WTC11 (cell line): ENCODE measurements at regions not wholly inside any gene's neighbourhood (a gene's known extent, or its start where the extent isn't known, plus 50 kb on each side); places are given as distances from the start of the nearest gene placed in this dataset.

Source experiments
- ATAC-seq: fragments of 200-7000 bp; cut with Tn5 transposase; 2 replicates; pipeline ENCODE4 v1.10.0; 2021; ENCODE audit warnings: mild to moderate bottlenecking, moderate library complexity
- CTCF ChIA-PET: fragments of 300-600 bp; sonication (Branson Sonifier 250); formaldehyde crosslinking; loops from one replicate; lab custom pipeline; 2021; ENCODE audit warnings: antibody characterized with exemption; lab: Charles Lee
- POLR2A ChIA-PET: fragments of 350-600 bp; sonication (Branson Sonifier 250); formaldehyde crosslinking; loops from one replicate; lab custom pipeline; 2021; ENCODE audit warnings: antibody characterized with exemption; lab: Charles Lee
- DNase-seq: peaks from one replicate; pipeline ENCODE4 v3.0.0; 2021; ENCODE audit warnings: low spot score
- H3K27ac Mint-ChIP-seq: 2 replicates; pipeline ENCODE4 v1.8.0; 2021; ENCODE audit warnings: mixed read lengths
- H3K27me3 Mint-ChIP-seq: 2 replicates; pipeline ENCODE4 v1.8.0; 2021; ENCODE audit warnings: low read depth, mild to moderate bottlenecking, moderate library complexity, mixed read lengths
- H3K36me3 Mint-ChIP-seq: 2 replicates; pipeline ENCODE4 v1.8.0; 2021; ENCODE audit warnings: mixed read lengths
- H3K4me1 Mint-ChIP-seq: 2 replicates; pipeline ENCODE4 v1.8.0; 2022; ENCODE audit warnings: mixed read lengths
- H3K4me3 Mint-ChIP-seq: 2 replicates; pipeline ENCODE4 v1.8.0; 2021; ENCODE audit warnings: mild to moderate bottlenecking, moderate library complexity, mixed read lengths
- H3K9me3 Mint-ChIP-seq: 2 replicates; pipeline ENCODE4 v1.8.0; 2021; ENCODE audit warnings: mixed read lengths
- ATF2 ChIP-seq: sonication (generic); formaldehyde crosslinking; IDR thresholded peaks from 2 replicates; pipeline ENCODE4 v1.8.1; 2022; ENCODE audit warnings: low read depth, missing genetic modification reagents, borderline replicate concordance
- ATF3 ChIP-seq: sonication (generic); formaldehyde crosslinking; conservative IDR thresholded peaks from 2 replicates; pipeline ENCODE4 v1.8.1; 2022; ENCODE audit warnings: mild to moderate bottlenecking, missing genetic modification reagents
- CREB1 ChIP-seq: sonication (generic); formaldehyde crosslinking; IDR thresholded peaks from 2 replicates; pipeline ENCODE4 v1.8.0; 2023; ENCODE audit warnings: mild to moderate bottlenecking, missing genetic modification reagents
- E2F1 ChIP-seq: sonication (generic); formaldehyde crosslinking; IDR thresholded peaks from 2 replicates; pipeline ENCODE4 v1.8.0; 2022; ENCODE audit warnings: mild to moderate bottlenecking, missing genetic modification reagents
- ERG ChIP-seq: fragments of 250-450 bp; sonication (Bioruptor Pico); IDR thresholded peaks from 2 replicates; pipeline ENCODE4 v1.8.0; 2021; ENCODE audit warnings: mild to moderate bottlenecking
- FOXJ3 ChIP-seq: sonication (generic); formaldehyde crosslinking; IDR thresholded peaks from 2 replicates; pipeline ENCODE4 v1.9.0; 2021; ENCODE audit warnings: missing genetic modification reagents, mild to moderate bottlenecking, borderline replicate concordance
- FOXK1 ChIP-seq: sonication (generic); formaldehyde crosslinking; IDR thresholded peaks from 2 replicates; pipeline ENCODE4 v1.8.0; 2022; ENCODE audit warnings: mild to moderate bottlenecking, moderate library complexity, missing genetic modification reagents
- FOXP1 ChIP-seq: sonication (generic); formaldehyde crosslinking; IDR thresholded peaks from 2 replicates; pipeline ENCODE4 v1.8.0; 2022; ENCODE audit warnings: missing genetic modification reagents, mild to moderate bottlenecking, moderate library complexity, borderline replicate concordance
- GTF2I ChIP-seq: fragments of 250-450 bp; sonication (Bioruptor Pico); conservative IDR thresholded peaks from 2 replicates; pipeline ENCODE4 v1.4.0; 2021; ENCODE audit warnings: mild to moderate bottlenecking
- HMGA2 ChIP-seq: fragments of 250-450 bp; sonication (Bioruptor Pico); IDR thresholded peaks from 2 replicates; pipeline ENCODE4 v1.4.0; 2021; ENCODE audit warnings: mild to moderate bottlenecking, moderate library complexity
- HMGXB4 ChIP-seq: sonication (generic); formaldehyde crosslinking; IDR thresholded peaks from 2 replicates; pipeline ENCODE4 v1.8.1; 2023; ENCODE audit warnings: mild to moderate bottlenecking, moderate library complexity, missing genetic modification reagents
- MLX ChIP-seq: sonication (generic); formaldehyde crosslinking; IDR thresholded peaks from 2 replicates; pipeline ENCODE4 v1.8.1; 2023; ENCODE audit warnings: mild to moderate bottlenecking, missing genetic modification reagents, moderate library complexity
- MYBL2 ChIP-seq: sonication (generic); formaldehyde crosslinking; IDR thresholded peaks from 2 replicates; pipeline ENCODE4 v1.8.1; 2023; ENCODE audit warnings: mild to moderate bottlenecking, moderate library complexity, missing genetic modification reagents
- NR2C2 ChIP-seq: sonication (generic); formaldehyde crosslinking; IDR thresholded peaks from 2 replicates; pipeline ENCODE4 v1.8.0; 2022; ENCODE audit warnings: mild to moderate bottlenecking, missing genetic modification reagents
- NR3C1 ChIP-seq: sonication (generic); formaldehyde crosslinking; conservative IDR thresholded peaks from 2 replicates; pipeline ENCODE4 v1.8.1; 2023; ENCODE audit warnings: low read depth, mild to moderate bottlenecking, missing genetic modification reagents
- PREB ChIP-seq: sonication (generic); formaldehyde crosslinking; IDR thresholded peaks from 2 replicates; pipeline ENCODE4 v1.8.1; 2022; ENCODE audit warnings: mild to moderate bottlenecking, missing genetic modification reagents, moderate library complexity, borderline replicate concordance
- RORB ChIP-seq: fragments of 250-450 bp; sonication (Bioruptor Pico); IDR thresholded peaks from 2 replicates; pipeline ENCODE4 v1.9.0; 2021; ENCODE audit warnings: mild to moderate bottlenecking
- SMAD4 ChIP-seq: sonication (generic); formaldehyde crosslinking; IDR thresholded peaks from 2 replicates; pipeline ENCODE4 v1.8.0; 2022; ENCODE audit warnings: mild to moderate bottlenecking, missing genetic modification reagents
- ZMAT4 ChIP-seq: fragments of 250-450 bp; sonication (Bioruptor Pico); IDR thresholded peaks from 2 replicates; pipeline ENCODE4 v1.9.0; 2021; ENCODE audit warnings: mild to moderate bottlenecking
- ZNF121 ChIP-seq: sonication (generic); formaldehyde crosslinking; IDR thresholded peaks from 2 replicates; pipeline ENCODE4 v1.8.0; 2023; ENCODE audit warnings: missing genetic modification reagents
- ZNF232 ChIP-seq: sonication (generic); formaldehyde crosslinking; IDR thresholded peaks from 2 replicates; pipeline ENCODE4 v1.8.0; 2022; ENCODE audit warnings: mild to moderate bottlenecking, missing genetic modification reagents
- ZNF512 ChIP-seq: sonication (generic); formaldehyde crosslinking; IDR thresholded peaks from 2 replicates; pipeline ENCODE4 v1.8.1; 2022; ENCODE audit warnings: missing genetic modification reagents, borderline replicate concordance
- ZSCAN18 ChIP-seq: fragments of 250-450 bp; sonication (Bioruptor Pico); IDR thresholded peaks from 2 replicates; pipeline ENCODE4 v2.1.2; 2022; ENCODE audit warnings: mild to moderate bottlenecking, moderate library complexity

GRCh38 chr6:91961671-91962070 lies 1374.8 kb upstream of the MAP3K7 start (continued):
- TF ChIP-seq ATF3 (CRISPR knock-in tag) (no peak), CREB1 (no peak), FOXJ3 (CRISPR knock-in tag) (no peak)

GRCh38 chr6:91961236-91961635 lies 1374.4 kb upstream of the MAP3K7 start:
- no peak for DNase-seq
- CTCF ChIA-PET = no interaction called here
- no peak for ATAC-seq
- POLR2A ChIA-PET = no interaction called here
- H3K27me3 Mint-ChIP-seq = no peaks in the 10 kb centered on the region; the same call in 1 of the 2 replicates
- H3K27ac Mint-ChIP-seq = no peak overlapping the region
- no peak overlapping the region for H3K4me3 Mint-ChIP-seq
- peaks cover 46% of the 10 kb centered on the region for H3K9me3 Mint-ChIP-seq
- H3K4me1 Mint-ChIP-seq = no peaks in the 10 kb centered on the region
- TF ChIP-seq ERG (CRISPR knock-in tag) = no peak
- TF ChIP-seq NR3C1 = no peak
- no peak for TF ChIP-seq MYBL2 (CRISPR knock-in tag)
- TF ChIP-seq ZNF121 (CRISPR knock-in tag) = no peak
- no peak for TF ChIP-seq HMGXB4 (CRISPR knock-in tag)
- TF ChIP-seq PREB (CRISPR knock-in tag) = no peak
- no peak for TF ChIP-seq ZNF232 (CRISPR knock-in tag)
- no peak for TF ChIP-seq ZNF512 (CRISPR knock-in tag)
- TF ChIP-seq ZMAT4 (CRISPR knock-in tag) = no peak
- no peak for TF ChIP-seq FOXP1
- TF ChIP-seq GTF2I (CRISPR knock-in tag) = no peak
- peaks cover 16% of the 10 kb centered on the region for H3K36me3 Mint-ChIP-seq

- POLR2A ChIA-PET = no interaction called here
- no peak overlapping the region for H3K27ac Mint-ChIP-seq
- H3K4me1 Mint-ChIP-seq = peaks cover 4% of the 10 kb centered on the region; the same call in 1 of the 2 replicates
- H3K27me3 Mint-ChIP-seq = no peaks in the 10 kb centered on the region
- DNase-seq (no peak), ATAC-seq (no peak)
- H3K36me3 Mint-ChIP-seq = peaks cover 5% of the 10 kb centered on the region; the same call in 1 of the 2 replicates
- H3K9me3 Mint-ChIP-seq = peaks cover 29% of the 10 kb centered on the region
- no peak overlapping the region for H3K4me3 Mint-ChIP-seq
- CTCF ChIA-PET = no interaction called here
- TF ChIP-seq SMAD4 (CRISPR knock-in tag) = no peak
- no peak for TF ChIP-seq ATF2 (CRISPR knock-in tag)
- TF ChIP-seq E2F1 (CRISPR knock-in tag) = no peak
- TF ChIP-seq ZSCAN18 (CRISPR knock-in tag) = no peak
- no peak for TF ChIP-seq HMGA2 (CRISPR knock-in tag)
- no peak for TF ChIP-seq MLX (CRISPR knock-in tag)
- TF ChIP-seq NR2C2 (CRISPR knock-in tag) = no peak
- no peak for TF ChIP-seq RORB (CRISPR knock-in tag)
- no peak for TF ChIP-seq FOXK1 (CRISPR knock-in tag)
- TF ChIP-seq NR3C1 = no peak
These were observed 1355.0 kb upstream of the MAP3K7 start for GRCh38 chr6:91941838-91942237.
